ENCODE measurements at regions not wholly inside any gene's neighbourhood (a gene's known extent, or its start where the extent isn't known, plus 50 kb on each side); places are given as distances from the start of the nearest gene placed in this dataset.

DNA sequence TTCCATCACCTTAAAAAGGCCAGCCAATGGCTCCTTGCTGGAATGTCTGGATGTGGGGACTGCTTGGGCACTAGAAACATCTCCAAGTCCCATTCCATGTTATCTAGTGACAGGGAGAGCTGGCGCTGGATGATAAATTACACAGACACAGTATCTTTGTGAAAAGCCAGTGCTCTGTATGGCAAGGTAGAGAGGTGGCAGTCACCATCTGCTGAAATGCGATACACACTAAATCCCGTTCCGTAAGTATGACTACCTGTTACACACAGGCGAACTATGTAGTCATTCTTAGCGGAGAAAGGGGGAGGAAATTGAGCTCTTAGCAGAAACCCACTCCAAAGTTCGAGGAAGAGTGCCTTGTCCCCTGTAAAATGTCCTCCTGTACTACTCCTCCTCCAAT, 81.0 kb upstream of the MYOCD start:
- DNase-seq (ENCODE audit: low spot score) = no peak

- no peak for DNase-seq (ENCODE audit: low spot score)
Observed at GRCh38 chr17:12588531-12588930, 77.2 kb upstream of the MYOCD start.

DNA sequence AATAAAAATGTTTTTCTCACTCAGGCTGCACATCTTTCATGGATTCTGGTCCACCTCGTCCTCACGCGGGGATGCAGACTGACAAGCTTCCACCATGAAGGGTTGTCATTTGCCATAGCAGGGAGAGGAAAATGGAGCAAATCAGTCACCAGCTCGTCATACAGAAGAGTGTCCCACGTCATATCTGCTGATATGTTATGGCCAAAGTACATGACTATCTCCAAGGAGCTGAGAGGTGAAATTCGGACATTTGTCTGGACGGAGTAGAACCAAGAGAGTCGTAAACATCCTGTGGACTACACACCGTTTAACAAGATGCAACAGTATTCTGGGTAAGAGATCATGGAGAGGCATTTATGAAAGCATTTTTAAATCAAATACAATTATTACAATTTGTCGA, 75.3 kb upstream of the MYOCD start:
- no peak for DNase-seq (ENCODE audit: low spot score)

GRCh38 chr17:12591021-12591735, 74.5 kb upstream of the MYOCD start:
- DNase-seq (ENCODE audit: low spot score) = no peak

- DNase-seq (ENCODE audit: low spot score) = no peak
Observed at GRCh38 chr17:12592941-12593340, 72.7 kb upstream of the MYOCD start.

- DNase-seq (ENCODE audit: low spot score) = no peak
Observed at GRCh38 chr17:12596961-12597360, 68.7 kb upstream of the MYOCD start.

DNA sequence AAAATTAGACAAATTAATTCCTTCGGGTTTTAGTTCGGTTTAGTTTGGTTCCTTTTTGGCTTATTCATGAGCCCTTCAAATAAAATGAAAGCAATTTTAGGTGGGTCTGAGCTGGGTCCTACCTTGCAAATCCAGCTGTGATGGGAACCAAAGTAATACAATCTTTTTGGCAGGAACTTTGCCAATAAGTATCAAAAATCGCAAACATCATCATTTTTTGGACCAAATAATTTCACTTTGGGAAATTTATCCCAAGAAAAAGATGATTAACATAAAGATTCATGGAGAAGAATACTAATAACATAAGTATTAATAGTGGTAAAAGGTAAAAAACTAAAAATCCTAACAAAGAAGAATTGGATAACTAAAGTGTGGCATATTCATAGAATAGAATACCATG, 67.8 kb upstream of the MYOCD start:
- no peak for DNase-seq (ENCODE audit: low spot score)

DNA sequence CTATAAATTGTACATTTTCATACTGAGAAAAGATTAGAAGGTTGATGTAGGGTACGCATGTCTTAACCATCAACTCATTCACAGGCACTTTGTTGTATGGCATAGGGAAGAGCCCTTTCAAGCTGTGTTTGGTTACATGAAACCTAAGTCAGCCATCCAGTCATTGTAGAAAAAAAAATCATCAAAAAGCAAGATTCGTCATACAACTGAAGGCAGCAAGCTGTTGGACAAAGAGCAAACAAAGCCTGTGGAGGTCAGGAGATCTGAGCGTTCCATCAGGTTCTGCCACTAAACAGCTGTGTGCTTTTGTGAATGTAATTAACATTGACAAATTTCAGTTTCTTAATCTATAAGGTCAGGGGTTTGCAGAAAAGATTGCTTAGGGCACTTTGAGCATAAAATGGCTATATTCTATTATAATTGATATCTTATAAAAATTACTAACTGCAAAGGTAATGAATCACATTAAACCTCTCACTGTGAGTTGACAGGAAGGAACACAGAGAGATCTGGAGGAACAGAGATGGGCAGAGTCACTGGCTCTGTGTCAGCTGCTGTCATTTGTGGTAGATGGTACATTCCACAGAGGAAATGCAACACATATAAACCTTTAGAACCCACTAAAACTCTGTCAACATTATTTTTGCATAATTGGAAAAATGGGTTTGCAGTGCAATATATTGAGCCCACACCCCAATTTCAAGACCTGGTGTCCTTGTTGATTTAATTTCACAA, 66.3 kb upstream of the MYOCD start:
- no peak for DNase-seq (ENCODE audit: low spot score)

- no peak for DNase-seq (ENCODE audit: low spot score)
Observed at GRCh38 chr17:12600349-12600748, 65.3 kb upstream of the MYOCD start.

- no peak for DNase-seq (ENCODE audit: low spot score)
Observed at GRCh38 chr17:12603566-12603965, 62.1 kb upstream of the MYOCD start.

DNA sequence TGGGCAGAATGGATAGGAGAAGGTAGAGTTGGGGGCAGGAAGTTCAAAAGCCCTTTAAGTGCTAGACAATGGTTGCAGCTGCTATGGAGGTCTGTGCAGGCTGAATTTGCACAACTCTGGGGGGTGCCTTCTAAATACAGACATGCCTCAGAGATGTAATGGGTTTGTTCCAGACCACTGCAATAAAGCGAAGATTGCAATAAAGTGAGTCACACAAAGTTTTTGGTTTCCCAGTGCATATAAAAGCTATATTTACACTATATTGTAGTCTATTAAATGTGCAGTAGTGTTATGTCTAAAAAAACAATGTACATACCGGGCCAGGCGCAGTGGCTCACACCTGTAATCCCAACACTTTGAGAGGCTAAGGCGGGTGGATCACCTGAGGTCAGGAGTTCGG, 60.5 kb upstream of the MYOCD start:
- no peak for DNase-seq (ENCODE audit: low spot score)

DNA sequence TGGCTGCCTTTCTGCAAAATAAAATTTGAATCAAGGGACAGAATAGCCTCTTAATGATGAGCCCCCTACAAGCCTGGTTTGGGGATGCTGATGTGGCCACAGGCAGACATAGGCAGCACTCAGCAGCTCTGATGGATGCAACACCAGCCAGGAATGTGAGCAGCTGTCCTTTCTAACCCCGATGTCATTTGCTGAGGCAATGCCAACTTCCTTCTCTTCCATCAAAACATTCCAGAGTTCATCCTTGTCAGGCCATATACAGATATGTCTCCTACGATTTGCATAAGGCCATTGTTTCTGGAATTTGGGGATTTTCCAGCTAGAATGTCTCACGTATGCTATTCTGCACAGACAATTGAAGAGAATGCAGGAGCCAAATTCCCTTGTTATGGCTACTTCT, 52.1 kb upstream of the MYOCD start:
- DNase-seq (ENCODE audit: low spot score) = no peak

All from A172 (cell line).